HCT116 (cell line): ENCODE measurements at regions not wholly inside any gene's neighbourhood (a gene's known extent, or its start where the extent isn't known, plus 50 kb on each side); places are given as distances from the start of the nearest gene placed in this dataset.

Experiments used
- ATAC-seq: fragments of 200-7000 bp; cut with Tn5 transposase; 2 replicates; pipeline ENCODE4 v1.9.1; 2020; ENCODE audit warnings: mild to moderate bottlenecking, moderate library complexity
- BruUV-seq: library from RNA; stranded (reverse); fragments of 400-500 nt; replicated peaks from 2 replicates; lab custom pipeline; 2021; lab: Mats Ljungman, UMichigan
- CTCF ChIA-PET: fragments of 300-600 bp; sonication (Branson Sonifier 250); formaldehyde crosslinking; loops from one replicate; lab custom pipeline; 2021; ENCODE audit warnings: antibody characterized with exemption; lab: Charles Lee
- POLR2A ChIA-PET: fragments of 300-600, 350-600 bp; sonication (Branson Sonifier 250); formaldehyde crosslinking; loops from one replicate; lab custom pipeline; 2021; ENCODE audit warnings: antibody characterized with exemption; lab: Charles Lee
- RAD21 ChIA-PET, 2 experiments: fragments of 300-600 bp; sonication (Branson Sonifier 250); formaldehyde crosslinking; loops; one replicate each; lab custom pipeline; 2023; ENCODE audit warnings: low total read pairs in 2 of 2; ENCODE audit not compliant: uncharacterized antibody in 2 of 2, unreplicated experiment in 2 of 2, low non-redundant PET in 1 of 2; lab: Charles Lee
- DNase-seq: peaks from one replicate; pipeline ENCODE4 v3.0.0-alpha.2; 2010; ENCODE audit warnings: low read depth, low spot score
- H2AFZ ChIP-seq: fragments of 200-600 bp; shearing (Covaris generic), sonication (generic); 2 replicates; pipeline ENCODE4 v1.6.1; 2017; ENCODE audit warnings: low read depth, mixed run types, mixed read lengths, antibody characterized with exemption, low read length; ENCODE audit not compliant: poor library complexity, severe bottlenecking
- H3K27ac ChIP-seq: 2 replicates; pipeline ENCODE4 v1.5.1; 2012; ENCODE audit warnings: low read depth, low read length
- H3K27me3 ChIP-seq: fragments of 200-600 bp; sonication (generic); 2 replicates; pipeline ENCODE4 v1.6.1; 2016; ENCODE audit warnings: mixed run types, low read length, mixed read lengths; ENCODE audit not compliant: insufficient read depth
- H3K36me3 ChIP-seq, 2 experiments: fragments of 200-500 bp in 1 of 2; fragments of 200-600 bp in 1 of 2; sonication (Bioruptor generic) in 1 of 2; sonication (generic) in 1 of 2; 2 replicates each; pipeline versions ENCODE4 v1.5.1 to v1.6.1; 2014 to 2016; ENCODE audit warnings: low read length in 2 of 2, inconsistent platforms in 1 of 2, mixed read lengths in 1 of 2, mixed run types in 1 of 2; ENCODE audit not compliant: insufficient read depth in 2 of 2, control insufficient read depth in 1 of 2
- H3K4me1 ChIP-seq, 2 experiments: fragments of 200-600 bp in 1 of 2; sonication (generic) in 1 of 2; 2 replicates each; pipeline versions ENCODE4 v1.5.1 to v1.6.1; 2012 to 2017; ENCODE audit warnings: low read length in 2 of 2, inconsistent platforms in 1 of 2, mild to moderate bottlenecking in 1 of 2, mixed read lengths in 1 of 2, mixed run types in 1 of 2, moderate library complexity in 1 of 2; ENCODE audit not compliant: insufficient read depth in 2 of 2, control insufficient read depth in 1 of 2
- H3K4me2 ChIP-seq: fragments of 200-600 bp; sonication (generic); 2 replicates; pipeline ENCODE4 v1.6.1; 2017; ENCODE audit warnings: mixed run types, low read length, mixed read lengths
- H3K4me3 ChIP-seq, 2 experiments: fragments of 200-600 bp in 1 of 2; sonication (generic) in 1 of 2; replicated peaks in 1 of 2; 2 replicates each; pipeline ENCODE4 v1.5.1; 2011 to 2016; ENCODE audit warnings: low read length in 2 of 2, control low read depth in 1 of 2, low read depth in 1 of 2, mild to moderate bottlenecking in 1 of 2, mixed read lengths in 1 of 2, mixed run types in 1 of 2
- H3K79me2 ChIP-seq: fragments of 200-600 bp; sonication (generic); 2 replicates; pipeline ENCODE4 v1.6.1; 2017; ENCODE audit warnings: mild to moderate bottlenecking, mixed run types, low read length, moderate library complexity, mixed read lengths; ENCODE audit not compliant: insufficient read depth
- H3K9ac ChIP-seq: fragments of 200-600 bp; sonication (generic); 2 replicates; pipeline ENCODE4 v1.6.1; 2016; ENCODE audit warnings: low read length, mixed read lengths
- H3K9me2 ChIP-seq: fragments of 200-600 bp; sonication (generic), shearing (Covaris generic); 2 replicates; pipeline ENCODE4 v1.6.1; 2017; ENCODE audit warnings: mixed run types, mild to moderate bottlenecking, moderate library complexity; ENCODE audit not compliant: insufficient read depth
- H3K9me3 ChIP-seq, 2 experiments: fragments of 200-500 bp in 1 of 2; fragments of 200-600 bp in 1 of 2; sonication (Bioruptor generic) in 1 of 2; sonication (generic) in 1 of 2; 2 replicates each; pipeline ENCODE4 v1.6.1; 2014 to 2017; ENCODE audit warnings: low read length in 2 of 2, mixed read lengths in 2 of 2, inconsistent platforms in 1 of 2, low read depth in 1 of 2, mild to moderate bottlenecking in 1 of 2, mixed run types in 1 of 2, moderate library complexity in 1 of 2; ENCODE audit not compliant: control insufficient read depth in 1 of 2, insufficient read depth in 1 of 2
- H4K20me1 ChIP-seq: fragments of 200-600 bp; sonication (generic), shearing (Covaris generic); 2 replicates; pipeline ENCODE4 v1.6.1; 2017; ENCODE audit warnings: mixed run types, mild to moderate bottlenecking, moderate library complexity; ENCODE audit not compliant: insufficient read depth
- ATF3 ChIP-seq: IDR thresholded peaks from 2 replicates; pipeline ENCODE4 v1.6.1; 2012
- CBX3 ChIP-seq: IDR thresholded peaks from 2 replicates; pipeline ENCODE4 v1.6.1; 2012; ENCODE audit warnings: low read depth
- CEBPB ChIP-seq: IDR thresholded peaks from 2 replicates; pipeline ENCODE4 v1.6.1; 2012; ENCODE audit warnings: low read depth
- CTCF ChIP-seq, 3 experiments: fragments of 200-600 bp in 1 of 3; sonication (generic) in 1 of 3; IDR thresholded peaks in 2 of 3; conservative IDR thresholded peaks in 1 of 3; 2 replicates each; pipeline ENCODE4 v1.5.1; 2012 to 2017; ENCODE audit warnings: low read depth in 2 of 3, low read length in 2 of 3, antibody characterized with exemption in 1 of 3, borderline replicate concordance in 1 of 3, control low read depth in 1 of 3, mild to moderate bottlenecking in 1 of 3, mixed read lengths in 1 of 3, mixed run types in 1 of 3, moderate library complexity in 1 of 3; ENCODE audit not compliant: insufficient read depth in 1 of 3
- ELF1 ChIP-seq: IDR thresholded peaks from 2 replicates; pipeline ENCODE4 v1.6.1; 2012; ENCODE audit warnings: low read depth, borderline replicate concordance
- FOSL1 ChIP-seq: IDR thresholded peaks from 2 replicates; pipeline ENCODE4 v1.6.1; 2012; ENCODE audit warnings: low read depth
- JUND ChIP-seq: IDR thresholded peaks from 2 replicates; pipeline ENCODE4 v1.6.1; 2012
- MAX ChIP-seq: IDR thresholded peaks from 2 replicates; pipeline ENCODE4 v1.6.1; 2012
- RAD21 ChIP-seq: IDR thresholded peaks from 2 replicates; pipeline ENCODE4 v1.6.1; 2012; ENCODE audit warnings: low read depth, mild to moderate bottlenecking
- SRF ChIP-seq: IDR thresholded peaks from 2 replicates; pipeline ENCODE4 v1.6.1; 2012; ENCODE audit warnings: low read depth
- YY1 ChIP-seq: IDR thresholded peaks from 2 replicates; pipeline ENCODE4 v1.6.1; 2011; ENCODE audit warnings: low read length, low read depth, moderate library complexity, mild to moderate bottlenecking; ENCODE audit not compliant: insufficient replicate concordance; ENCODE audit errors: extremely low read depth
- ZNF274 ChIP-seq: fragments of 200-500 bp; sonication (Bioruptor generic); IDR thresholded peaks from 2 replicates; pipeline ENCODE4 v1.6.1; 2014; ENCODE audit warnings: mild to moderate bottlenecking, low read depth, low read length, inconsistent platforms
- intact Hi-C: fragments of 100-400 bp; cut with micrococcal nuclease; formaldehyde crosslinking; loops from 2 replicates; pipeline ENCODE4 v1.10.0; 2022

- TF ChIP-seq MAX (no peak), ELF1 (no peak), CEBPB (no peak), CBX3 (no peak), FOSL1 (no peak), JUND (no peak), CTCF (IDR thresholded peaks at IDR 0.05 in 2 of 3, conservative IDR thresholded peaks at IDR 0.05 in 1 of 3; ENCODE audit: borderline replicate concordance in 1 of 3, insufficient read depth in 1 of 3, low read depth in 2 of 3, low read length in 2 of 3) (no peak), RAD21 (no peak)
- TF ChIP-seq, all 23 proteins: peak for 0
These were observed 1005.8 kb upstream of the ATXN8OS start (continued) for GRCh38 chr13:69101841-69102240.

- no peaks in the 10 kb centered on the region for H3K79me2 ChIP-seq
- no peaks in the 10 kb centered on the region for H3K27me3 ChIP-seq
- CTCF ChIA-PET, result no interaction called here
- H3K9ac ChIP-seq, result no peak overlapping the region
- H3K4me1 ChIP-seq, result no peaks in the 10 kb centered on the region
- no peak overlapping the region for H3K4me3 ChIP-seq
- POLR2A ChIA-PET, result no interaction called here
- intact Hi-C loops, result loop anchor here (10.0 kb wide), 1 partner anchor 420 kb away; no protein-coding TSS in a partner anchor
- no peaks in the 10 kb centered on the region for H3K36me3 ChIP-seq
- H3K27ac ChIP-seq, result no peak overlapping the region
- no peaks in the 10 kb centered on the region for H3K9me2 ChIP-seq
- TF ChIP-seq ZNF274 (no peak), CBX3 (no peak), SRF (no peak), YY1 (no peak), ELF1 (no peak), ATF3 (no peak)
- no peak for DNase-seq
- no TSS peak for BruUV-seq
- RAD21 ChIA-PET, result no interaction called here
- H4K20me1 ChIP-seq, result no peaks in the 10 kb centered on the region
- no peak overlapping the region for H2AFZ ChIP-seq
- no peak overlapping the region for H3K4me2 ChIP-seq
- H3K9me3 ChIP-seq, result no peaks in the 10 kb centered on the region
- no peak for ATAC-seq
These were observed 1013.1 kb upstream of the ATXN8OS start for GRCh38 chr13:69094485-69094884.
